ENCODE measurements at regions not wholly inside any gene's neighbourhood (a gene's known extent, or its start where the extent isn't known, plus 50 kb on each side); places are given as distances from the start of the nearest gene placed in this dataset.

GRCh38 chr7:133180717-133181116 lies 72.2 kb upstream of the EXOC4 start:
- intact Hi-C loops (cut with micrococcal nuclease): no loop called here
- Mint-ChIP-seq H3K4me1 (ENCODE audit: low read depth) (no peaks in the 10 kb centered on the region), H3K36me3 (ENCODE audit: low read depth) (no peaks in the 10 kb centered on the region), H3K9me3 (peaks cover 3% of the 10 kb centered on the region), H3K27ac (no peak overlapping the region), H3K4me3 (no peak overlapping the region), H3K27me3 (no peaks in the 10 kb centered on the region)
- TF ChIP-seq CTCF (IDR thresholded peaks at IDR 0.05): no peak
- POLR2A ChIA-PET: interaction anchor here (0.6 kb wide), 1 partner anchor 42 kb away, joined by 3 read pairs; no protein-coding TSS in a partner anchor
- CTCF ChIA-PET: no interaction called here
- DNase-seq (no peak), ATAC-seq (no peak)

- CTCF ChIA-PET: no interaction called here
- H3K36me3 Mint-ChIP-seq (ENCODE audit: low read depth): no peaks in the 10 kb centered on the region
- TF ChIP-seq CTCF (IDR thresholded peaks at IDR 0.05): no peak
- H3K4me3 Mint-ChIP-seq: no peak overlapping the region
- peaks cover 1% of the 10 kb centered on the region for H3K9me3 Mint-ChIP-seq
- no peaks in the 10 kb centered on the region for H3K4me1 Mint-ChIP-seq (ENCODE audit: low read depth)
- no peak overlapping the region for H3K27ac Mint-ChIP-seq
- ATAC-seq (no peak), DNase-seq (no peak)
- H3K27me3 Mint-ChIP-seq: no peaks in the 10 kb centered on the region
- intact Hi-C loops (cut with micrococcal nuclease): no loop called here
- POLR2A ChIA-PET: no interaction called here
Measured at GRCh38 chr7:133183042-133183794, 69.7 kb upstream of the EXOC4 start.

GRCh38 chr7:133183969-133184368 lies 68.9 kb upstream of the EXOC4 start:
- ChIA-PET POLR2A (no interaction called here), CTCF (no interaction called here)
- ATAC-seq (no peak), DNase-seq (no peak)
- Mint-ChIP-seq H3K4me1 (ENCODE audit: low read depth) (no peaks in the 10 kb centered on the region), H3K36me3 (ENCODE audit: low read depth) (no peaks in the 10 kb centered on the region), H3K9me3 (peaks cover 1% of the 10 kb centered on the region), H3K27me3 (no peaks in the 10 kb centered on the region), H3K4me3 (no peak overlapping the region), H3K27ac (no peak overlapping the region)
- intact Hi-C loops (cut with micrococcal nuclease): no loop called here
- TF ChIP-seq CTCF (IDR thresholded peaks at IDR 0.05): no peak

GRCh38 chr7:133185512-133185911 lies 67.4 kb upstream of the EXOC4 start:
- DNase-seq (no peak), ATAC-seq (no peak)
- ChIA-PET CTCF (no interaction called here), POLR2A (no interaction called here)
- Mint-ChIP-seq H3K9me3 (no peaks in the 10 kb centered on the region), H3K4me3 (no peak overlapping the region), H3K27me3 (no peaks in the 10 kb centered on the region), H3K36me3 (ENCODE audit: low read depth) (no peaks in the 10 kb centered on the region), H3K27ac (no peak overlapping the region), H3K4me1 (ENCODE audit: low read depth) (no peaks in the 10 kb centered on the region)
- intact Hi-C loops (cut with micrococcal nuclease): no loop called here
- no peak for TF ChIP-seq CTCF (IDR thresholded peaks at IDR 0.05)

- DNase-seq: no peak
- Mint-ChIP-seq H3K4me3 (no peak overlapping the region), H3K9me3 (no peaks in the 10 kb centered on the region), H3K27ac (no peak overlapping the region), H3K36me3 (ENCODE audit: low read depth) (no peaks in the 10 kb centered on the region), H3K4me1 (ENCODE audit: low read depth) (no peaks in the 10 kb centered on the region), H3K27me3 (no peaks in the 10 kb centered on the region)
- ChIA-PET CTCF (no interaction called here), POLR2A (no interaction called here)
- ATAC-seq: no peak
- TF ChIP-seq CTCF (IDR thresholded peaks at IDR 0.05): no peak
- intact Hi-C loops (cut with micrococcal nuclease): no loop called here
Measured at GRCh38 chr7:133186060-133186459, 66.8 kb upstream of the EXOC4 start.

Measured in activated CD8-positive, alpha-beta T cell treated with anti-CD3 and anti-CD28 coated beads for 36 hours (primary cell).